NCI-H2227 treated with DMSO at 0.1 percent for 48 hours (cell line): ENCODE measurements at regions not wholly inside any gene's neighbourhood (a gene's known extent, or its start where the extent isn't known, plus 50 kb on each side); places are given as distances from the start of the nearest gene placed in this dataset.
A peak's percentile ranks its signal among the peaks of the same experiment; 100 is the strongest.
"Not testable (repeated sequence)": the region's sequence is repeated elsewhere in the genome, so short reads cannot be mapped to it uniquely, and the experiment has no call there.

Source experiments
- DNase-seq: peaks from one replicate; lab custom pipeline; 2025; lab: John Stamatoyannopoulos, UW

- DNase-seq = no peak
Observed at GRCh38 chr7:10284001-10284400, 689.7 kb upstream of the PHF14 start.

GRCh38 chr7:10299384-10299783 lies 674.3 kb upstream of the PHF14 start:
- no peak for DNase-seq

GRCh38 chr7:10300577-10300976 lies 673.1 kb upstream of the PHF14 start:
- DNase-seq = no peak

GRCh38 chr7:10308276-10308675 lies 665.4 kb upstream of the PHF14 start:
- no peak for DNase-seq

- DNase-seq = no peak
Observed at GRCh38 chr7:10312942-10313341, 660.7 kb upstream of the PHF14 start.

GRCh38 chr7:10315881-10316280 lies 657.8 kb upstream of the PHF14 start:
- DNase-seq = no peak

- no peak for DNase-seq
Observed at GRCh38 chr7:10316488-10316887, 657.2 kb upstream of the PHF14 start.

GRCh38 chr7:10325395-10325794 lies 648.3 kb upstream of the PHF14 start:
- no peak for DNase-seq

GRCh38 chr7:10343108-10343507 lies 630.6 kb upstream of the PHF14 start:
- DNase-seq = peak; percentile 69

GRCh38 chr7:10346032-10346431 lies 627.6 kb upstream of the PHF14 start:
- DNase-seq = no peak

- no peak for DNase-seq
Observed at GRCh38 chr7:10355816-10356215, 617.9 kb upstream of the PHF14 start.

GRCh38 chr7:10360050-10360449 lies 613.6 kb upstream of the PHF14 start:
- no peak for DNase-seq

GRCh38 chr7:10401793-10402192 lies 571.9 kb upstream of the PHF14 start:
- no peak for DNase-seq

GRCh38 chr7:10412422-10413019 lies 561.2 kb upstream of the PHF14 start:
- DNase-seq = peak; percentile 67

GRCh38 chr7:10418985-10419384 lies 554.7 kb upstream of the PHF14 start:
- no peak for DNase-seq

GRCh38 chr7:10429031-10429430 lies 544.6 kb upstream of the PHF14 start:
- no peak for DNase-seq

- DNase-seq = no peak
Observed at GRCh38 chr7:10429511-10429910, 544.2 kb upstream of the PHF14 start.

GRCh38 chr7:10436302-10436701 lies 537.4 kb upstream of the PHF14 start:
- DNase-seq = no peak

GRCh38 chr7:10439027-10439426 lies 534.6 kb upstream of the PHF14 start:
- no peak for DNase-seq

- DNase-seq = no peak
Observed at GRCh38 chr7:10455936-10456335, 517.7 kb upstream of the PHF14 start.

- no peak for DNase-seq
Observed at GRCh38 chr7:10460474-10460873, 513.2 kb upstream of the PHF14 start.

GRCh38 chr7:10463701-10464100 lies 510.0 kb upstream of the PHF14 start:
- DNase-seq = no peak

- not testable (repeated sequence) for DNase-seq
Observed at GRCh38 chr7:10465536-10465935, 508.1 kb upstream of the PHF14 start.

- no peak for DNase-seq
Observed at GRCh38 chr7:10468908-10469307, 504.8 kb upstream of the PHF14 start.

- DNase-seq = no peak
Observed at GRCh38 chr7:10469476-10469875, 504.2 kb upstream of the PHF14 start.
